ENCODE measurements at regions not wholly inside any gene's neighbourhood (a gene's known extent, or its start where the extent isn't known, plus 50 kb on each side); places are given as distances from the start of the nearest gene placed in this dataset.

DNA sequence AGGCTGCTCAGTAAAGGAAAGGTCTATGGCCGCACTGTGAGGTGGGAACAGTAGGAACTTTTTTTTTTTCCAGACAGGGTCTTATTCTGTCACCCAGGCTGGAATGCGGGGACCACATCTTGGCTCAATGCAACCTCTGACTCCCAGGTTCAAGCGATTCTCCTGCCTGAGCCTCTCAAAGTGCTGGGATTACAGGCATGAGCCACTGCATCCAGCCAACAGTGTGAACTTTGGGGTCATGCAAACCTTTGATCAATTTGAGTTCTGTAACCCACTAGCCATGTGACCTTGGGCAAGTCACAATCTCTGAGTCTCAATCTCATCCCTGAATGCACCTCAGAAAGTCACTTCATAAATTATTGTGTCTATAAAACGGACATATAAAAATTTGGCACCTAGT, 286.8 kb upstream of the CTNNB1 start:
- ATAC-seq (ENCODE audit: low read depth) (no peak), DNase-seq (no peak)
- TF ChIP-seq, protein P1, sequence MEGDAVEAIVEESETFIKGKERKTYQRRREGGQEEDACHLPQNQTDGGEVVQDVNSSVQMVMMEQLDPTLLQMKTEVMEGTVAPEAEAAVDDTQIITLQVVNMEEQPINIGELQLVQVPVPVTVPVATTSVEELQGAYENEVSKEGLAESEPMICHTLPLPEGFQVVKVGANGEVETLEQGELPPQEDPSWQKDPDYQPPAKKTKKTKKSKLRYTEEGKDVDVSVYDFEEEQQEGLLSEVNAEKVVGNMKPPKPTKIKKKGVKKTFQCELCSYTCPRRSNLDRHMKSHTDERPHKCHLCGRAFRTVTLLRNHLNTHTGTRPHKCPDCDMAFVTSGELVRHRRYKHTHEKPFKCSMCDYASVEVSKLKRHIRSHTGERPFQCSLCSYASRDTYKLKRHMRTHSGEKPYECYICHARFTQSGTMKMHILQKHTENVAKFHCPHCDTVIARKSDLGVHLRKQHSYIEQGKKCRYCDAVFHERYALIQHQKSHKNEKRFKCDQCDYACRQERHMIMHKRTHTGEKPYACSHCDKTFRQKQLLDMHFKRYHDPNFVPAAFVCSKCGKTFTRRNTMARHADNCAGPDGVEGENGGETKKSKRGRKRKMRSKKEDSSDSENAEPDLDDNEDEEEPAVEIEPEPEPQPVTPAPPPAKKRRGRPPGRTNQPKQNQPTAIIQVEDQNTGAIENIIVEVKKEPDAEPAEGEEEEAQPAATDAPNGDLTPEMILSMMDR (IDR thresholded peaks at IDR 0.05), result no peak
- no peaks in the 10 kb centered on the region for H3K4me1 Mint-ChIP-seq
- peaks cover 2% of the 10 kb centered on the region for H3K27me3 Mint-ChIP-seq
- no peak overlapping the region for H3K27ac Mint-ChIP-seq
- POLR2A ChIA-PET, result no interaction called here
- no peak overlapping the region for H3K4me3 Mint-ChIP-seq
- no peaks in the 10 kb centered on the region for H3K9me3 Mint-ChIP-seq
- CTCF ChIA-PET, result no interaction called here
- no peaks in the 10 kb centered on the region for H3K36me3 Mint-ChIP-seq (ENCODE audit: low read depth)
- intact Hi-C loops (cut with micrococcal nuclease), result no loop called here

DNA sequence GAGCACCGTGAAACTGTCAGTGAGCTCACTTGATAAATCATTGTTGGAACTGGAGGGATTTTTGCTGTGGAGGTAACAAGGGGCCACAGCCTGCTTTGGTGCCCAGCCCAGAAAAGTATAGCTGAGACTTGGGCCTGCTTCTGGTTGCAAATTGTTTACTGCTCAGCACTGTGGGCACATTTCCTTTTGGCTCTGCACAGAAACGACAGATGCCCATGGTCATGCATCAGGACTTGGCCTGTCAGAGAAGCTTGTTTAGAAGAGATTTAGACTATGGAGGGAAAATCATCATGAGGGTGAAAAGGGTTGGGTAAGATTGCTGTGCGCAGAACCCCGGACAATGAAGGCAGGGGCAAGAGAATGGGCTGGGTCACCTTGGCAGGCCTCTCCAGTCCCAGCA, 286.1 kb upstream of the CTNNB1 start:
- intact Hi-C loops (cut with micrococcal nuclease), result no loop called here
- Mint-ChIP-seq H3K9me3 (no peaks in the 10 kb centered on the region), H3K4me3 (no peak overlapping the region), H3K36me3 (ENCODE audit: low read depth) (no peaks in the 10 kb centered on the region), H3K4me1 (no peaks in the 10 kb centered on the region), H3K27ac (no peak overlapping the region), H3K27me3 (peaks cover 2% of the 10 kb centered on the region)
- ChIA-PET CTCF (no interaction called here), POLR2A (no interaction called here)
- no peak for ATAC-seq (ENCODE audit: low read depth)
- TF ChIP-seq, protein P1 (IDR thresholded peaks at IDR 0.05), result no peak
- no peak for DNase-seq

GRCh38 chr3:40913641-40914040, 285.7 kb upstream of the CTNNB1 start:
- Mint-ChIP-seq H3K27ac (no peak overlapping the region), H3K27me3 (peaks cover 2% of the 10 kb centered on the region), H3K4me1 (no peaks in the 10 kb centered on the region), H3K4me3 (no peak overlapping the region), H3K9me3 (no peaks in the 10 kb centered on the region), H3K36me3 (ENCODE audit: low read depth) (no peaks in the 10 kb centered on the region)
- DNase-seq, result no peak
- TF ChIP-seq, protein P1 (IDR thresholded peaks at IDR 0.05), result no peak
- ChIA-PET POLR2A (no interaction called here), CTCF (no interaction called here)
- intact Hi-C loops (cut with micrococcal nuclease), result no loop called here
- no peak for ATAC-seq (ENCODE audit: low read depth)

- no peak for ATAC-seq (ENCODE audit: low read depth)
- DNase-seq, result no peak
- CTCF ChIA-PET, result no interaction called here
- POLR2A ChIA-PET, result no interaction called here
- Mint-ChIP-seq H3K27ac (no peak overlapping the region), H3K4me1 (no peaks in the 10 kb centered on the region), H3K27me3 (peaks cover 2% of the 10 kb centered on the region), H3K36me3 (ENCODE audit: low read depth) (no peaks in the 10 kb centered on the region), H3K9me3 (no peaks in the 10 kb centered on the region), H3K4me3 (no peak overlapping the region)
- intact Hi-C loops (cut with micrococcal nuclease), result no loop called here
- TF ChIP-seq, protein P1 (IDR thresholded peaks at IDR 0.05), result no peak
Observed at GRCh38 chr3:40914475-40914874, 284.8 kb upstream of the CTNNB1 start.

GRCh38 chr3:40915346-40915865, 283.9 kb upstream of the CTNNB1 start:
- TF ChIP-seq, protein P1 (IDR thresholded peaks at IDR 0.05), result no peak
- peaks cover 4% of the 10 kb centered on the region for H3K4me1 Mint-ChIP-seq
- ChIA-PET CTCF (no interaction called here), POLR2A (no interaction called here)
- no peaks in the 10 kb centered on the region for H3K36me3 Mint-ChIP-seq (ENCODE audit: low read depth)
- H3K4me3 Mint-ChIP-seq, result no peak overlapping the region
- ATAC-seq (ENCODE audit: low read depth) (no peak), DNase-seq (no peak)
- no peak overlapping the region for H3K27ac Mint-ChIP-seq
- H3K9me3 Mint-ChIP-seq, result no peaks in the 10 kb centered on the region
- intact Hi-C loops (cut with micrococcal nuclease), result no loop called here
- peaks cover 2% of the 10 kb centered on the region for H3K27me3 Mint-ChIP-seq
